ENCODE measurements at regions not wholly inside any gene's neighbourhood (a gene's known extent, or its start where the extent isn't known, plus 50 kb on each side); places are given as distances from the start of the nearest gene placed in this dataset.

DNA sequence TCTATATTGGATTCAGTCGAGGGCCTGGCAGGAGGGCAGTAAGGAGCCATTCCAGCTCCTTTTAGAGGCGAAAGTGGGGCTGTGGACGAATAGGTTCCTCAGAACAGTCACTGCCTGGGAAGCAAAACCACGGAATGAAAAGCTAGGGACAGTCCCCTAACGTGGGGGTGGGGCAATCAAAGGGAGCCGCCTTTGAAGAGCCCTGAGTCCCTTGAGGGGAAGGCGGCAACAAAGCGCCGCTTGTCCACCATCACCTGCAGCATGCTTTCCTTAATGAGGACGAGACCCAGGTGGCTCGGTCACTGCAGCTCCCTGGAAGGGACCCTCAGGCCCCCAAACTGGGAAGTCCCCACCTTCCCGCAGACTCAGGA, 184.7 kb downstream of the ETS2 start:
- DNase-seq: no peak
- Mint-ChIP-seq H3K27me3 (ENCODE audit: low read depth) (peaks cover 22% of the 10 kb centered on the region), H3K27ac (no peak overlapping the region), H3K4me3 (no peak overlapping the region), H3K4me1 (peaks cover 63 to 67% of the 10 kb centered on the region in 2 experiments), H3K9me3 (no peaks in the 10 kb centered on the region; a peak in 1 of 5 replicates), H3K36me3 (ENCODE audit: insufficient read depth in 1 of 3, low read depth in 3 of 3) (no peaks in the 10 kb centered on the region)
- Histone ChIP-seq H3K27ac (ENCODE audit: insufficient read length, low read depth, low read length) (no peak overlapping the region), H3K23me2 (ENCODE audit: insufficient read length, low read depth, low read length, poor library complexity, severe bottlenecking) (no peaks in the 10 kb centered on the region), H3K18ac (ENCODE audit: insufficient read length, low read depth, low read length) (no peak overlapping the region), H2AK5ac (ENCODE audit: insufficient read length, low read length) (no peak overlapping the region), H3K9me3 (ENCODE audit: control insufficient read depth, low read depth, low read length) (no peaks in the 10 kb centered on the region), H3K9ac (ENCODE audit: extremely low read depth, insufficient read length, low read length) (no peak overlapping the region), H2BK120ac (ENCODE audit: low read depth, low read length, poor library complexity, severe bottlenecking) (no peak overlapping the region), H2BK12ac (ENCODE audit: insufficient read length, low read depth, low read length) (no peak overlapping the region), H2AFZ (ENCODE audit: low read length) (no peak overlapping the region), H3K14ac (ENCODE audit: insufficient read depth, low read length) (no peak overlapping the region), H2BK5ac (ENCODE audit: insufficient read length, low read length) (no peak overlapping the region), H3K4me1 (ENCODE audit: insufficient read depth, low read length) (peaks cover 20% of the 10 kb centered on the region; the same call in 1 of the 2 replicates), H4K91ac (ENCODE audit: insufficient read length, low read depth, low read length) (no peak overlapping the region), H2BK15ac (ENCODE audit: low read depth, low read length) (no peak overlapping the region), H4K20me1 (ENCODE audit: control insufficient read depth, insufficient read depth, insufficient read length) (no peaks in the 10 kb centered on the region), H3K27me3 (ENCODE audit: insufficient read depth, low read length) (no peaks in the 10 kb centered on the region), H3K56ac (ENCODE audit: insufficient read length, low read depth, low read length) (no peak overlapping the region), H3T11ph (ENCODE audit: low read length) (no peak overlapping the region), H4K8ac (replicated peaks; ENCODE audit: insufficient read length, low read depth, low read length) (no peak overlapping the region), H2BK20ac (ENCODE audit: low read depth, low read length, poor library complexity, severe bottlenecking) (no peak overlapping the region), H4K5ac (ENCODE audit: insufficient read length, low read depth, low read length) (no peak overlapping the region), H3K79me2 (ENCODE audit: insufficient read depth, low read length) (no peaks in the 10 kb centered on the region), H3K23ac (ENCODE audit: insufficient read length, low read depth, low read length) (no peak overlapping the region), H3K79me1 (ENCODE audit: insufficient read depth, low read depth, low read length, poor library complexity, severe bottlenecking) (no peaks in the 10 kb centered on the region), H3K4me2 (ENCODE audit: insufficient read depth, insufficient read length, low read length) (no peak overlapping the region), H3K4ac (ENCODE audit: low read depth, low read length) (no peak overlapping the region)
- TF ChIP-seq, protein P1, sequence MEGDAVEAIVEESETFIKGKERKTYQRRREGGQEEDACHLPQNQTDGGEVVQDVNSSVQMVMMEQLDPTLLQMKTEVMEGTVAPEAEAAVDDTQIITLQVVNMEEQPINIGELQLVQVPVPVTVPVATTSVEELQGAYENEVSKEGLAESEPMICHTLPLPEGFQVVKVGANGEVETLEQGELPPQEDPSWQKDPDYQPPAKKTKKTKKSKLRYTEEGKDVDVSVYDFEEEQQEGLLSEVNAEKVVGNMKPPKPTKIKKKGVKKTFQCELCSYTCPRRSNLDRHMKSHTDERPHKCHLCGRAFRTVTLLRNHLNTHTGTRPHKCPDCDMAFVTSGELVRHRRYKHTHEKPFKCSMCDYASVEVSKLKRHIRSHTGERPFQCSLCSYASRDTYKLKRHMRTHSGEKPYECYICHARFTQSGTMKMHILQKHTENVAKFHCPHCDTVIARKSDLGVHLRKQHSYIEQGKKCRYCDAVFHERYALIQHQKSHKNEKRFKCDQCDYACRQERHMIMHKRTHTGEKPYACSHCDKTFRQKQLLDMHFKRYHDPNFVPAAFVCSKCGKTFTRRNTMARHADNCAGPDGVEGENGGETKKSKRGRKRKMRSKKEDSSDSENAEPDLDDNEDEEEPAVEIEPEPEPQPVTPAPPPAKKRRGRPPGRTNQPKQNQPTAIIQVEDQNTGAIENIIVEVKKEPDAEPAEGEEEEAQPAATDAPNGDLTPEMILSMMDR (conservative IDR thresholded peaks at IDR 0.05): no peak
- no CpG with 5 or more reads among the region's 12 CpGs for WGBS (ENCODE audit: extremely low coverage, insufficient read length, low lambda C conversion rate)
